HG02970 (cell line): ENCODE measurements at regions not wholly inside any gene's neighbourhood (a gene's known extent, or its start where the extent isn't known, plus 50 kb on each side); places are given as distances from the start of the nearest gene placed in this dataset.

Experiments used
- ATAC-seq: cut with Tn5 transposase; IDR thresholded peaks from one replicate; pipeline ENCODE4 v1.9.1; 2021; ENCODE audit warnings: mild to moderate bottlenecking, moderate library complexity, moderate number of reproducible peaks; ENCODE audit not compliant: unreplicated experiment, low FRiP score

- ATAC-seq = no peak
Observed at GRCh38 chr1:218525451-218526197, 180.5 kb downstream of the TGFB2 start.

GRCh38 chr1:218526198-218526580 is 181.1 kb downstream of the TGFB2 start:
- no peak for ATAC-seq

GRCh38 chr1:218527737-218528136 is 182.6 kb downstream of the TGFB2 start:
- ATAC-seq = no peak

GRCh38 chr1:218529646-218530300 is 184.6 kb downstream of the TGFB2 start:
- no peak for ATAC-seq

GRCh38 chr1:218531936-218532335 is 186.8 kb downstream of the TGFB2 start:
- no peak for ATAC-seq

GRCh38 chr1:218536296-218536986 is 191.3 kb downstream of the TGFB2 start:
- ATAC-seq = no peak

GRCh38 chr1:218537122-218537913 is 192.2 kb downstream of the TGFB2 start:
- ATAC-seq = no peak

- ATAC-seq = no peak
Observed at GRCh38 chr1:218538341-218538740, 193.2 kb downstream of the TGFB2 start.

GRCh38 chr1:218546314-218546713 is 201.2 kb downstream of the TGFB2 start:
- ATAC-seq = no peak

GRCh38 chr1:218547957-218548730 is 203.0 kb downstream of the TGFB2 start:
- no peak for ATAC-seq

GRCh38 chr1:218548764-218549163 is 203.6 kb downstream of the TGFB2 start:
- ATAC-seq = no peak

- no peak for ATAC-seq
Observed at GRCh38 chr1:218553197-218553596, 208.1 kb downstream of the TGFB2 start.

GRCh38 chr1:218556016-218556415 is 210.9 kb downstream of the TGFB2 start:
- ATAC-seq = no peak

- ATAC-seq = no peak
Observed at GRCh38 chr1:218557731-218558130, 212.6 kb downstream of the TGFB2 start.

- no peak for ATAC-seq
Observed at GRCh38 chr1:218558271-218558810, 213.2 kb downstream of the TGFB2 start.

- ATAC-seq = no peak
Observed at GRCh38 chr1:218565377-218565776, 220.2 kb downstream of the TGFB2 start.

- no peak for ATAC-seq
Observed at GRCh38 chr1:218568962-218569550, 223.9 kb downstream of the TGFB2 start.

- no peak for ATAC-seq
Observed at GRCh38 chr1:218570456-218570855, 225.3 kb downstream of the TGFB2 start.

GRCh38 chr1:218571491-218571890 is 226.4 kb downstream of the TGFB2 start:
- no peak for ATAC-seq
